ENCODE measurements at regions not wholly inside any gene's neighbourhood (a gene's known extent, or its start where the extent isn't known, plus 50 kb on each side); places are given as distances from the start of the nearest gene placed in this dataset.
"Not testable (repeated sequence)": the region's sequence is repeated elsewhere in the genome, so short reads cannot be mapped to it uniquely, and the experiment has no call there.

DNA sequence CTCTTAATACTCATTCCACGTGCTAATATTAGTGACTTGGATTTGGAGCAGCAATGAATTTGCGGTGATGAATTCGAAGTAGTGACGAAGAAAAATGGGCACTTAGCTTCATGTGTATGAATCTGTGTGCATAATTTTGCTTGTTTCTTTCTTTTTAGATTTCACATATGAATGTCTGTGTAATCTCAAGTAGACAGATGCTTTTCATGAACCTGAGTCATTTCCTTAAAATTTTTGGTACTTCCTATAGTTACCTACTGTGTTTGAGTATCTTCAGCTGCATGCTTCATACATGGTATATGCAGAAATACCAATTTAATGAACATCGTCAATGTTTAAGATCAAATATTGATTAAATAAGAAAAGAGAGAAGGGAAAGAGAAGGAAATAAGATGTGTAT, 540.2 kb downstream of the RAB38 start:
- TF ChIP-seq, protein P1, sequence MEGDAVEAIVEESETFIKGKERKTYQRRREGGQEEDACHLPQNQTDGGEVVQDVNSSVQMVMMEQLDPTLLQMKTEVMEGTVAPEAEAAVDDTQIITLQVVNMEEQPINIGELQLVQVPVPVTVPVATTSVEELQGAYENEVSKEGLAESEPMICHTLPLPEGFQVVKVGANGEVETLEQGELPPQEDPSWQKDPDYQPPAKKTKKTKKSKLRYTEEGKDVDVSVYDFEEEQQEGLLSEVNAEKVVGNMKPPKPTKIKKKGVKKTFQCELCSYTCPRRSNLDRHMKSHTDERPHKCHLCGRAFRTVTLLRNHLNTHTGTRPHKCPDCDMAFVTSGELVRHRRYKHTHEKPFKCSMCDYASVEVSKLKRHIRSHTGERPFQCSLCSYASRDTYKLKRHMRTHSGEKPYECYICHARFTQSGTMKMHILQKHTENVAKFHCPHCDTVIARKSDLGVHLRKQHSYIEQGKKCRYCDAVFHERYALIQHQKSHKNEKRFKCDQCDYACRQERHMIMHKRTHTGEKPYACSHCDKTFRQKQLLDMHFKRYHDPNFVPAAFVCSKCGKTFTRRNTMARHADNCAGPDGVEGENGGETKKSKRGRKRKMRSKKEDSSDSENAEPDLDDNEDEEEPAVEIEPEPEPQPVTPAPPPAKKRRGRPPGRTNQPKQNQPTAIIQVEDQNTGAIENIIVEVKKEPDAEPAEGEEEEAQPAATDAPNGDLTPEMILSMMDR (IDR thresholded peaks at IDR 0.05; ENCODE audit: extremely low read depth, insufficient read depth, missing control alignments): no peak
- in situ Hi-C loops (cut with MboI; ENCODE audit: low pct_unique_long_range_greater_than_20kb, low sequenced_read_pairs, unreplicated experiment): no loop called here
- no peak for DNase-seq (ENCODE audit: low spot score)

DNA sequence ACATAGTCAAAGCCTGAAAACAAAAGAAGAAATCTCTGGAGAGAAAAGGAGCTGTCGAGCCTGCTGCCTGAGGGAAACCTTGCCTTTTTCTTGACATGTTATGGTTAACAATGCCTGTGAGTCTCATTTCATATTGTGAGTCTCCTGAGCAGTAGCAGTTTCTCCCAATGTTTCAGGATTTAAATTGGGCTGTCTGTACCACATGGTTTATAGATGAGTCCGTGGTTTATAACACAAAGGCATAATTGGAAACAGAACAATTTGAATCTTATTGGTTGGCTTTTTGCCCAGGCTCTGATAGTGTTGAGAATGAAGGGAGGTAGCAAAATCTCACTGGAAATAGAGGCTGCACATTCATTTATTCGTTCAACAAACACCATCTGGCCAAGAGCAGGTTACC, 540.9 kb downstream of the RAB38 start:
- no peak for DNase-seq (ENCODE audit: low spot score)
- in situ Hi-C loops (cut with MboI; ENCODE audit: low pct_unique_long_range_greater_than_20kb, low sequenced_read_pairs, unreplicated experiment): no loop called here
- TF ChIP-seq, protein P1 (IDR thresholded peaks at IDR 0.05; ENCODE audit: extremely low read depth, insufficient read depth, missing control alignments): no peak

DNA sequence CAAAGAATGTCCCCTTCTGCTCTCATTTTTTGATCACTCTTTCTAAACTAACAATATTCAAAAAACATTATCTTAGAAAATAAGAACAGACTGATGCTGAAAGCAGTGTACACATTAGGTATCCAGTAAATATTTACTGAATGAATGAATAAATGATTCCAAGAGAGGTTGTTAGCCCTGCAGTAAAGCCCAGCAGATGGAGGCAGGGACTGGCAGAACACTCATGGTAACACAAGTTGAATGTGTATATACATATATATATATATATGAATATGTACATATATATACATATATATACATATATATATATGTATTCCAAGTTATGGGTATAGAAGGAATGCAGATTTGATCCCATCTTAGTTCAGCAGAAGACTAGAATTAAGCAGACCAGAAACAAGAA, 546.3 kb downstream of the RAB38 start:
- in situ Hi-C loops (cut with MboI; ENCODE audit: low pct_unique_long_range_greater_than_20kb, low sequenced_read_pairs, unreplicated experiment): no loop called here
- no peak for DNase-seq (ENCODE audit: low spot score)
- TF ChIP-seq, protein P1 (IDR thresholded peaks at IDR 0.05; ENCODE audit: extremely low read depth, insufficient read depth, missing control alignments): no peak

DNA sequence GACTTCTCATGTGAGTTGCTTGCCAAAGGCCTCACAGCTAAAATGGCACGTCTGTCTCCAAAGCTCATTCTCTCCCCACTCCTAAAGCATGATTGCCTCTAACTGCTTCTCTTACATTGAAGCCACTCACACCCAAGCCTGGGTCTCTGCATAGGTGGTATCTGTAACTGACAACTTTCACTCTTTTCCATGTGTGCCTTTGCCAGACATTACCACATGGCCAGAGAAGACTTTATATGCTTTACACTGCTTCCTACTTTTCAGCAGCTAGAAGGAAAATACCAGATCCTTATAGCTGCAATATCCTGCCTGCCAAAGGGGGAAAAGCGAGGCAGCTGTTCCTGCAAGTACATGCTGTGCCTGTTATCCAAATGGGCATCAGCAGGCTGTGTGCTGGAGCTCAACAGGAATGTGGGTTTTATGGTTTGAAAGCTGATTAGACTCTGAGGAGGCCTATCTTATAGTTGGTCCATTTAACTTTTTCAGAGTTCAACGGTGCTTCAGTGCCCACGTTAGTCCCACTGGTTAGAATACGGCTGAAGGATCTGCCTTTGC, 547.1 kb downstream of the RAB38 start:
- DNase-seq (ENCODE audit: low spot score): no peak
- TF ChIP-seq, protein P1 (IDR thresholded peaks at IDR 0.05; ENCODE audit: extremely low read depth, insufficient read depth, missing control alignments): no peak
- in situ Hi-C loops (cut with MboI; ENCODE audit: low pct_unique_long_range_greater_than_20kb, low sequenced_read_pairs, unreplicated experiment): no loop called here

DNA sequence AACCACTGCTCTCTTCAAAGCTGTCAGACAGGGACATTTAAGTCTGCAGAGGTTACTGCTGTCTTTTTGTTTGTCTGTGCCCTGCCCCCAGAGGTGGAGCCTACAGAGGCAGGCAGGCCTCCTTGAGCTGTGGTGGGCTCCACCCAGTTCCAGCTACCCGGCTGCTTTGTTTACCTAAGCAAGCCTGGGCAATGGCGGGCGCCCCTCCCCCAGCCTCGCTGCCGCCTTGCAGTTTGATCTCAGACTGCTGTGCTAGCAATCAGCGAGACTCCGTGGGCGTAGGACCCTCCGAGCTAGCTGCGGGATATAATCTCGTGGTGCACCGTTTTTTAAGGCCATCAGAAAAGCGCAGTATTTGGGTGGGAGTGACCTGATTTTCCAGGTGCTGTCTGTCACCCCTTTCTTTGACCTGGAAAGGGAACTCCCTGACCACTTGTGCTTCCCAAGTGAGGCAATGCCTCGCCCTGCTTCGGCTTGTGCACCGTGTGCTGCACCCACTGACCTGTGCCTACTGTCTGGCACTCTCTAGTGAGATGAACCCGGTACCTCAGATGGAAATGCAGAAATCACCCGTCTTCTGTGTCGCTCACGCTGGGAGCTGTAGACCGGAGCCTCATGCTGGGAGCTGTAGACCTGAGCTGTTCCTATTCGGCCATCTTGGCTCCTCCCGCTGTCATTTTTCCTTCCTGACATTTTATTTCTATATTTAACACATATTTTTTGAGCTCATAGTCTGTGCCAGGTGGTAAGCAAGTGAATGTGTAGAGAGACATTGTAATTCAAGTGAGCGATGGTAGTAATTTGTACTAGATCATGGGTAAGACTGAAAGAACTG, 551.5 kb downstream of the RAB38 start:
- in situ Hi-C loops (cut with MboI; ENCODE audit: low pct_unique_long_range_greater_than_20kb, low sequenced_read_pairs, unreplicated experiment); DNase-seq (ENCODE audit: low spot score): not testable (repeated sequence)

DNA sequence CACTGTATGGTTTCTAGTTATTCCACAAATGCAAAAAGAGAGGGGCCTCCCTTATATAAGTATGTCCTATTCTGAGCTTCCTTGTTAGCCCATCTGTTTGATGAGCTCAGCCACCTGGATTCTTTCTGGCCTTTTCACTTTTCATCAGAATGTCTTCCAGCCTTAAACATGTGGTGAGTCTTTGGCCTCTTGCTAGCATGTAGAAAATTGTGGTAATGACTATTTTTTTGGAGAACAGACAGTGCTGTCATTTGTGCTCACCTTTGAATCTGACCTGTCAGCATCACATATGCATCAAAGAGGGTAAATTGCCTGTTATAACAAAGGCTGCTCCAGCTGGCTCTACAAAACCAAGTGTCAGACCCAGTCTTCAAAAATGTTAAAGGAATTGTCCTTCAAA, 558.7 kb downstream of the RAB38 start:
- in situ Hi-C loops (cut with MboI; ENCODE audit: low pct_unique_long_range_greater_than_20kb, low sequenced_read_pairs, unreplicated experiment): no loop called here
- no peak for DNase-seq (ENCODE audit: low spot score)
- TF ChIP-seq, protein P1 (IDR thresholded peaks at IDR 0.05; ENCODE audit: extremely low read depth, insufficient read depth, missing control alignments): no peak

DNA sequence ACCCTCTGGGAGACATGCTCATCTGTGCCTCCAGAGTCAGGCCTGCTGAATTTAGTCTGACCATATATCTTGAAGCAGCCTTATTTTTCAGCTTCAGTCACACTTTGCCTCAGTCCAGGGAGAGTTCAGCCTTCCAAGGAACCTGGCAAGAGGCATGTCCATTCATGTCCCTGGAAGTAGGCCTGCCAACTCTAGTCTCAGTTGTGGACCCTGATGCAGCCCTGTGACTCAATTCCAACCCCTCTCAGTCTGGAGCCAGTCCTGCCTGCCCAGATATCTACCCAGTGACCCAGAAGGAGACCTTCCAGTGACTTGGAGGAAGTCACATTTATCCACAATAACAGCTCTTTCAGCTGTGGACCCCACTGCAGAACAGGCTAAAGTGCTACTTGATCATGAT, 566.6 kb downstream of the TMEM135 start:
- TF ChIP-seq, protein P1 (IDR thresholded peaks at IDR 0.05; ENCODE audit: extremely low read depth, insufficient read depth, missing control alignments): no peak
- in situ Hi-C loops (cut with MboI; ENCODE audit: low pct_unique_long_range_greater_than_20kb, low sequenced_read_pairs, unreplicated experiment): no loop called here
- DNase-seq (ENCODE audit: low spot score): no peak
